Trophoblast cell (in vitro differentiated cells and primary cell): ENCODE measurements at regions not wholly inside any gene's neighbourhood (a gene's known extent, or its start where the extent isn't known, plus 50 kb on each side); places are given as distances from the start of the nearest gene placed in this dataset.
"Not testable (repeated sequence)": the region's sequence is repeated elsewhere in the genome, so short reads cannot be mapped to it uniquely, and the experiment has no call there.

Source experiments
- DNase-seq, 2 donors: peaks; one replicate each; pipeline ENCODE4 v3.0.0-alpha.2; 2016
- H2AFZ ChIP-seq: 2 replicates; pipeline ENCODE4 v1.6.1; 2013; ENCODE audit warnings: low read length, moderate library complexity, mild to moderate bottlenecking; ENCODE audit not compliant: insufficient read depth, poor library complexity
- H2AK5ac ChIP-seq: 2 replicates; pipeline ENCODE4 v1.6.1; 2013; ENCODE audit warnings: mild to moderate bottlenecking, low read length
- H2BK120ac ChIP-seq: 2 replicates; pipeline ENCODE4 v1.6.1; 2013; ENCODE audit warnings: low read length, mild to moderate bottlenecking, moderate library complexity; ENCODE audit not compliant: insufficient read depth, poor library complexity
- H2BK12ac ChIP-seq: 2 replicates; pipeline ENCODE4 v1.6.1; 2013; ENCODE audit warnings: mild to moderate bottlenecking, low read length, moderate library complexity
- H2BK5ac ChIP-seq: 2 replicates; pipeline ENCODE4 v1.6.1; 2013; ENCODE audit warnings: low read length, low read depth, moderate library complexity, mild to moderate bottlenecking; ENCODE audit not compliant: poor library complexity
- H3K14ac ChIP-seq: 2 replicates; pipeline ENCODE4 v1.6.1; 2013; ENCODE audit warnings: mild to moderate bottlenecking, low read length
- H3K18ac ChIP-seq: 2 replicates; pipeline ENCODE4 v1.6.1; 2013; ENCODE audit warnings: mild to moderate bottlenecking, low read length
- H3K23ac ChIP-seq: 2 replicates; pipeline ENCODE4 v1.6.1; 2013; ENCODE audit warnings: low read length
- H3K27ac ChIP-seq: 2 replicates; pipeline ENCODE4 v1.5.1; 2013; ENCODE audit warnings: low read depth, mild to moderate bottlenecking, inconsistent platforms, low read length, moderate library complexity
- H3K27me3 ChIP-seq: 2 replicates; pipeline ENCODE4 v1.6.1; 2013; ENCODE audit warnings: inconsistent platforms, mild to moderate bottlenecking, low read length, moderate library complexity; ENCODE audit not compliant: insufficient read depth
- H3K36me3 ChIP-seq, 2 experiments: 1 replicate in 1 of 2; 2 replicates in 1 of 2; pipeline ENCODE4 v1.6.1; 2013; ENCODE audit warnings: low read length in 2 of 2, mild to moderate bottlenecking in 2 of 2, moderate library complexity in 1 of 2; ENCODE audit not compliant: insufficient read depth in 2 of 2, control insufficient read depth in 1 of 2
- H3K4ac ChIP-seq: 2 replicates; pipeline ENCODE4 v1.6.1; 2013; ENCODE audit warnings: low read depth, mild to moderate bottlenecking, low read length, moderate library complexity
- H3K4me1 ChIP-seq, 2 experiments: 1 replicate in 1 of 2; 2 replicates in 1 of 2; pipeline ENCODE4 v1.6.1; 2013; ENCODE audit warnings: low read length in 2 of 2, mild to moderate bottlenecking in 2 of 2, moderate library complexity in 1 of 2; ENCODE audit not compliant: insufficient read depth in 2 of 2, control insufficient read depth in 1 of 2
- H3K4me2 ChIP-seq: 2 replicates; pipeline ENCODE4 v1.6.1; 2013; ENCODE audit warnings: inconsistent platforms, mild to moderate bottlenecking, low read length, moderate library complexity
- H3K4me3 ChIP-seq: 2 replicates; pipeline ENCODE4 v1.5.1; 2013; ENCODE audit warnings: mild to moderate bottlenecking, low read depth, low read length, inconsistent platforms
- H3K79me1 ChIP-seq: one replicate; pipeline ENCODE4 v1.6.1; 2013; ENCODE audit warnings: low read length
- H3K79me2 ChIP-seq: 2 replicates; pipeline ENCODE4 v1.6.1; 2013; ENCODE audit warnings: low read length, mild to moderate bottlenecking; ENCODE audit not compliant: control insufficient read depth, insufficient read depth, poor library complexity
- H3K9ac ChIP-seq: 2 replicates; pipeline ENCODE4 v1.6.1; 2013; ENCODE audit warnings: mild to moderate bottlenecking, low read length
- H3K9me3 ChIP-seq: 2 replicates; pipeline ENCODE4 v1.6.1; 2013; ENCODE audit warnings: low read depth, mild to moderate bottlenecking, control low read depth, inconsistent platforms, low read length; ENCODE audit not compliant: insufficient read depth
- H4K12ac ChIP-seq: 2 replicates; pipeline ENCODE4 v1.6.1; 2013; ENCODE audit warnings: low read depth, mild to moderate bottlenecking, low read length, moderate library complexity
- H4K8ac ChIP-seq: 2 replicates; pipeline ENCODE4 v1.6.1; 2013; ENCODE audit warnings: low read depth, mild to moderate bottlenecking, low read length, moderate library complexity
- H4K91ac ChIP-seq: one replicate; pipeline ENCODE4 v1.6.1; 2013; ENCODE audit warnings: low read depth, mild to moderate bottlenecking, low read length, moderate library complexity
- WGBS: extraction: QIAGEN DNeasy Blood & Tissue Kit; methylation state at CpG from one replicate; pipeline ENCODE4 v1.1.7; 2013; ENCODE audit warnings: missing lambda C conversion rate; ENCODE audit not compliant: insufficient read length, insufficient coverage; ENCODE audit errors: extremely low coverage; 5-methylcytosine and 5-hydroxymethylcytosine counted together

GRCh38 chr17:54678158-54678557, 222.5 kb upstream of the TOM1L1 start:
- no peaks in the 10 kb centered on the region for H3K79me2 ChIP-seq
- no peaks in the 10 kb centered on the region for H3K27me3 ChIP-seq
- H2BK120ac ChIP-seq = no peak overlapping the region
- no peak overlapping the region for H3K18ac ChIP-seq
- no peak overlapping the region for H2AK5ac ChIP-seq
- no peak overlapping the region for H3K14ac ChIP-seq
- H3K9me3 ChIP-seq = no peaks in the 10 kb centered on the region
- no peak overlapping the region for H2BK12ac ChIP-seq
- H4K8ac ChIP-seq = no peak overlapping the region
- H4K12ac ChIP-seq = no peak overlapping the region
- no peaks in the 10 kb centered on the region for H3K36me3 ChIP-seq
- no peak overlapping the region for H3K4me2 ChIP-seq
- H3K9ac ChIP-seq = no peak overlapping the region
- H3K27ac ChIP-seq = no peak overlapping the region
- H3K4me3 ChIP-seq = no peak overlapping the region
- H3K4ac ChIP-seq = no peak overlapping the region
- no peak overlapping the region for H2BK5ac ChIP-seq
- H3K23ac ChIP-seq = no peak overlapping the region
- no peak overlapping the region for H2AFZ ChIP-seq
- no peak overlapping the region for H4K91ac ChIP-seq
- H3K4me1 ChIP-seq = no peaks in the 10 kb centered on the region
- H3K79me1 ChIP-seq = no peaks in the 10 kb centered on the region
- no peak for DNase-seq

GRCh38 chr17:54680410-54680809, 220.2 kb upstream of the TOM1L1 start:
- H3K4me2 ChIP-seq = no peak overlapping the region
- no peak overlapping the region for H4K12ac ChIP-seq
- H3K79me2 ChIP-seq = no peaks in the 10 kb centered on the region
- no peak for DNase-seq
- H3K27ac ChIP-seq = no peak overlapping the region
- H3K79me1 ChIP-seq = no peaks in the 10 kb centered on the region
- no peak overlapping the region for H3K4ac ChIP-seq
- H3K36me3 ChIP-seq = no peaks in the 10 kb centered on the region
- no peak overlapping the region for H4K8ac ChIP-seq
- no peak overlapping the region for H3K4me3 ChIP-seq
- H2AK5ac ChIP-seq = no peak overlapping the region
- no peaks in the 10 kb centered on the region for H3K27me3 ChIP-seq
- no peak overlapping the region for H3K23ac ChIP-seq
- no peak overlapping the region for H2BK12ac ChIP-seq
- no peaks in the 10 kb centered on the region for H3K9me3 ChIP-seq
- H2BK120ac ChIP-seq = no peak overlapping the region
- H3K18ac ChIP-seq = no peak overlapping the region
- H3K4me1 ChIP-seq = no peaks in the 10 kb centered on the region
- WGBS = no CpG with 5 or more reads among the region's 9 CpGs
- H2AFZ ChIP-seq = no peak overlapping the region
- no peak overlapping the region for H2BK5ac ChIP-seq
- H3K9ac ChIP-seq = no peak overlapping the region
- no peak overlapping the region for H3K14ac ChIP-seq
- H4K91ac ChIP-seq = no peak overlapping the region

GRCh38 chr17:54694287-54694887, 206.3 kb upstream of the TOM1L1 start:
- Histone ChIP-seq H4K8ac (no peak overlapping the region), H3K79me2 (no peaks in the 10 kb centered on the region), H2BK120ac (no peak overlapping the region), H3K27ac (no peak overlapping the region), H3K14ac (no peak overlapping the region), H2BK12ac (no peak overlapping the region), H3K9me3 (no peaks in the 10 kb centered on the region), H2AK5ac (no peak overlapping the region), H3K36me3 (no peaks in the 10 kb centered on the region), H3K27me3 (no peaks in the 10 kb centered on the region), H3K4me3 (no peak overlapping the region), H3K4ac (no peak overlapping the region), H3K79me1 (no peaks in the 10 kb centered on the region), H4K12ac (no peak overlapping the region), H3K23ac (no peak overlapping the region), H3K4me2 (no peak overlapping the region), H2BK5ac (no peak overlapping the region), H2AFZ (no peak overlapping the region), H3K18ac (no peak overlapping the region), H4K91ac (no peak overlapping the region), H3K4me1 (no peaks in the 10 kb centered on the region), H3K9ac (no peak overlapping the region)
- no CpG with 5 or more reads among the region's 2 CpGs for WGBS
- DNase-seq = no peak

- not testable (repeated sequence) for H4K91ac ChIP-seq, H2BK5ac ChIP-seq, H3K4me2 ChIP-seq, H3K27ac ChIP-seq, H3K79me2 ChIP-seq, H2AK5ac ChIP-seq, H2BK12ac ChIP-seq, H3K4me3 ChIP-seq, H3K36me3 ChIP-seq, H3K9me3 ChIP-seq, DNase-seq, H3K18ac ChIP-seq, H3K79me1 ChIP-seq, H3K27me3 ChIP-seq, H3K4ac ChIP-seq, H3K9ac ChIP-seq, H3K14ac ChIP-seq, H2BK120ac ChIP-seq, H3K23ac ChIP-seq, H2AFZ ChIP-seq, H4K12ac ChIP-seq, H3K4me1 ChIP-seq, H4K8ac ChIP-seq
- no CpG with 5 or more reads among the region's 4 CpGs for WGBS
Measured at GRCh38 chr17:54712798-54713197, 187.9 kb upstream of the TOM1L1 start.
